ENCODE measurements at regions not wholly inside any gene's neighbourhood (a gene's known extent, or its start where the extent isn't known, plus 50 kb on each side); places are given as distances from the start of the nearest gene placed in this dataset.

- Mint-ChIP-seq H3K27me3 (ENCODE audit: low read depth) (no peaks in the 10 kb centered on the region), H3K9me3 (no peaks in the 10 kb centered on the region), H3K36me3 (ENCODE audit: low read depth) (peaks cover 3% of the 10 kb centered on the region), H3K4me3 (no peak overlapping the region), H3K4me1 (no peaks in the 10 kb centered on the region), H3K27ac (ENCODE audit: unreplicated experiment) (no peak overlapping the region)
- TF ChIP-seq CTCF (conservative IDR thresholded peaks at IDR 0.05): no peak
- no peak for DNase-seq (ENCODE audit: low read depth, low spot score)
Measured at GRCh38 chr5:82560561-82560960, 282.4 kb upstream of the RPS23 start.

- TF ChIP-seq CTCF (conservative IDR thresholded peaks at IDR 0.05): no peak
- Mint-ChIP-seq H3K27ac (ENCODE audit: unreplicated experiment) (no peak overlapping the region), H3K27me3 (ENCODE audit: low read depth) (no peaks in the 10 kb centered on the region), H3K9me3 (peaks cover 3% of the 10 kb centered on the region), H3K4me1 (no peaks in the 10 kb centered on the region), H3K36me3 (ENCODE audit: low read depth) (no peaks in the 10 kb centered on the region), H3K4me3 (no peak overlapping the region)
- no peak for DNase-seq (ENCODE audit: low read depth, low spot score)
Measured at GRCh38 chr5:82551840-82552385, 273.8 kb upstream of the RPS23 start.

GRCh38 chr5:82551192-82551591 is 273.0 kb upstream of the RPS23 start:
- H3K27me3 Mint-ChIP-seq (ENCODE audit: low read depth): no peaks in the 10 kb centered on the region
- H3K27ac Mint-ChIP-seq (ENCODE audit: unreplicated experiment): no peak overlapping the region
- H3K9me3 Mint-ChIP-seq: peaks cover 3% of the 10 kb centered on the region
- no peaks in the 10 kb centered on the region for H3K4me1 Mint-ChIP-seq
- H3K36me3 Mint-ChIP-seq (ENCODE audit: low read depth): no peaks in the 10 kb centered on the region
- no peak for DNase-seq (ENCODE audit: low read depth, low spot score)
- TF ChIP-seq CTCF (conservative IDR thresholded peaks at IDR 0.05): no peak
- H3K4me3 Mint-ChIP-seq: no peak overlapping the region

GRCh38 chr5:82549263-82549662 is 271.1 kb upstream of the RPS23 start:
- TF ChIP-seq CTCF (conservative IDR thresholded peaks at IDR 0.05): no peak
- H3K27ac Mint-ChIP-seq (ENCODE audit: unreplicated experiment): no peak overlapping the region

GRCh38 chr5:82544004-82544403 is 265.9 kb upstream of the RPS23 start:
- no peaks in the 10 kb centered on the region for H3K27me3 Mint-ChIP-seq (ENCODE audit: low read depth)
- no peaks in the 10 kb centered on the region for H3K36me3 Mint-ChIP-seq (ENCODE audit: low read depth)
- no peak overlapping the region for H3K4me3 Mint-ChIP-seq
- peaks cover 7% of the 10 kb centered on the region for H3K4me1 Mint-ChIP-seq
- no peak for DNase-seq (ENCODE audit: low read depth, low spot score)
- TF ChIP-seq CTCF (conservative IDR thresholded peaks at IDR 0.05): no peak
- H3K9me3 Mint-ChIP-seq: peaks cover 6% of the 10 kb centered on the region
- H3K27ac Mint-ChIP-seq (ENCODE audit: unreplicated experiment): no peak overlapping the region

More at GRCh38 chr5:82549263-82549662, 271.1 kb upstream of the RPS23 start:
- Mint-ChIP-seq H3K36me3 (ENCODE audit: low read depth) (no peaks in the 10 kb centered on the region), H3K4me3 (no peak overlapping the region), H3K4me1 (no peaks in the 10 kb centered on the region), H3K27me3 (ENCODE audit: low read depth) (no peaks in the 10 kb centered on the region), H3K9me3 (no peaks in the 10 kb centered on the region)
- no peak for DNase-seq (ENCODE audit: low read depth, low spot score)

Data from neural crest cell (in vitro differentiated cells).